ENCODE measurements at regions not wholly inside any gene's neighbourhood (a gene's known extent, or its start where the extent isn't known, plus 50 kb on each side); places are given as distances from the start of the nearest gene placed in this dataset.

- H2BK12ac ChIP-seq (ENCODE audit: insufficient read length, low read depth, low read length): no peak overlapping the region
- H3K4me3 Mint-ChIP-seq: no peak overlapping the region
- H3K56ac ChIP-seq (ENCODE audit: insufficient read length, low read depth, low read length): no peak overlapping the region
Measured at GRCh38 chrX:150158554-150159332, 204.4 kb upstream of the MAMLD1 start.

More at GRCh38 chrX:150158554-150159332, 204.4 kb upstream of the MAMLD1 start:
- Histone ChIP-seq H4K20me1 (ENCODE audit: control insufficient read depth, insufficient read depth, insufficient read length) (no peaks in the 10 kb centered on the region), H3K27me3 (ENCODE audit: insufficient read depth, low read length) (no peaks in the 10 kb centered on the region), H3K27ac (ENCODE audit: insufficient read length, low read depth, low read length) (no peak overlapping the region), H3K9ac (ENCODE audit: extremely low read depth, insufficient read length, low read length) (no peak overlapping the region), H2AK5ac (ENCODE audit: insufficient read length, low read length) (no peak overlapping the region), H3K9me3 (ENCODE audit: control insufficient read depth, low read depth, low read length) (peaks cover 34% of the 10 kb centered on the region), H2BK15ac (ENCODE audit: low read depth, low read length) (no peak overlapping the region), H3K4me2 (ENCODE audit: insufficient read depth, insufficient read length, low read length) (no peak overlapping the region), H3K23me2 (ENCODE audit: insufficient read length, low read depth, low read length, poor library complexity, severe bottlenecking) (no peaks in the 10 kb centered on the region), H4K8ac (replicated peaks; ENCODE audit: insufficient read length, low read depth, low read length) (no peak overlapping the region), H3K79me2 (ENCODE audit: insufficient read depth, low read length) (no peaks in the 10 kb centered on the region), H3K4ac (ENCODE audit: low read depth, low read length) (no peak overlapping the region), H3K79me1 (ENCODE audit: insufficient read depth, low read depth, low read length, poor library complexity, severe bottlenecking) (no peaks in the 10 kb centered on the region), H3K14ac (ENCODE audit: insufficient read depth, low read length) (no peak overlapping the region), H2AFZ (ENCODE audit: low read length) (no peak overlapping the region), H4K91ac (ENCODE audit: insufficient read length, low read depth, low read length) (no peak overlapping the region), H2BK5ac (ENCODE audit: insufficient read length, low read length) (no peak overlapping the region), H3K23ac (ENCODE audit: insufficient read length, low read depth, low read length) (no peak overlapping the region), H4K5ac (ENCODE audit: insufficient read length, low read depth, low read length) (no peak overlapping the region), H3K4me1 (ENCODE audit: insufficient read depth, low read length) (no peaks in the 10 kb centered on the region), H2BK120ac (ENCODE audit: low read depth, low read length, poor library complexity, severe bottlenecking) (no peak overlapping the region), H3K18ac (ENCODE audit: insufficient read length, low read depth, low read length) (no peak overlapping the region), H2BK20ac (ENCODE audit: low read depth, low read length, poor library complexity, severe bottlenecking) (no peak overlapping the region), H3T11ph (ENCODE audit: low read length) (no peak overlapping the region)
- Mint-ChIP-seq H3K9me3 (peaks cover 69 to 78% of the 10 kb centered on the region in 2 experiments), H3K36me3 (ENCODE audit: insufficient read depth in 1 of 3, low read depth in 3 of 3) (no peaks in the 10 kb centered on the region; a peak in 1 of 7 replicates), H3K4me1 (no peaks in the 10 kb centered on the region), H3K27ac (no peak overlapping the region), H3K27me3 (ENCODE audit: low read depth) (peaks cover 1% of the 10 kb centered on the region; the same call in 1 of the 2 replicates)
- DNase-seq: no peak
- no peak for TF ChIP-seq CTCF (conservative IDR thresholded peaks at IDR 0.05)
- WGBS (ENCODE audit: extremely low coverage, insufficient read length, low lambda C conversion rate): no CpG with 5 or more reads among the region's 9 CpGs
